Suprapubic skin (tissue), 4 donors: ENCODE measurements at regions not wholly inside any gene's neighbourhood (a gene's known extent, or its start where the extent isn't known, plus 50 kb on each side); places are given as distances from the start of the nearest gene placed in this dataset.
A peak's percentile ranks its signal among the peaks of the same experiment; 100 is the strongest.
"Not testable (repeated sequence)": the region's sequence is repeated elsewhere in the genome, so short reads cannot be mapped to it uniquely, and the experiment has no call there.

Source experiments
- DNase-seq, 2 donors: peaks; one replicate each; pipeline ENCODE4 v3.0.0-alpha.2; 2019; ENCODE audit warnings: low spot score in 2 of 2
- H3K27ac ChIP-seq: fragments of 200-600 bp; sonication (generic); one replicate; pipeline ENCODE4 v1.5.1; 2019
- H3K27me3 ChIP-seq: fragments of 200-600 bp; sonication (generic); one replicate; pipeline ENCODE4 v1.5.1; 2019
- H3K36me3 ChIP-seq: fragments of 200-600 bp; sonication (generic); one replicate; pipeline ENCODE4 v1.5.1; 2019
- H3K4me1 ChIP-seq: fragments of 200-600 bp; sonication (generic); one replicate; pipeline ENCODE4 v1.5.1; 2019
- H3K4me3 ChIP-seq: fragments of 200-600 bp; sonication (generic); one replicate; pipeline ENCODE4 v1.5.1; 2019; ENCODE audit warnings: mild to moderate bottlenecking
- H3K9me3 ChIP-seq: fragments of 200-600 bp; sonication (generic); one replicate; pipeline ENCODE4 v1.5.1; 2019
- EP300 ChIP-seq: sonication (generic); formaldehyde crosslinking; IDR thresholded peaks from one replicate; pipeline ENCODE4 v1.6.1; 2017; ENCODE audit warnings: antibody characterized with exemption
- POLR2A ChIP-seq, 2 donors: fragments of 450-650 bp; IDR thresholded peaks; one replicate each; pipeline ENCODE4 v1.6.1; 2017; ENCODE audit warnings: antibody characterized with exemption in 2 of 2, mild to moderate bottlenecking in 2 of 2, moderate library complexity in 2 of 2
- POLR2AphosphoS5 ChIP-seq, 3 donors: sonication (generic); formaldehyde crosslinking; IDR thresholded peaks; one replicate each; pipeline ENCODE4 v1.6.1; 2017; ENCODE audit warnings: antibody characterized with exemption in 3 of 3
- WGBS: methylation state at CpG from one replicate; pipeline ENCODE4 v1.1.5; 2018; 5-methylcytosine and 5-hydroxymethylcytosine counted together
- TF ChIP-seq, protein P1 (sequence below), 2 donors: fragments of 200-600 bp in 1 of 2; fragments of 450-650 bp in 1 of 2; sonication (generic) in 1 of 2; IDR thresholded peaks; one replicate each; pipeline ENCODE4 v1.5.1; 2016 to 2019; ENCODE audit warnings: antibody characterized with exemption in 2 of 2, mild to moderate bottlenecking in 1 of 2, moderate library complexity in 1 of 2

- no peak for DNase-seq
- Histone ChIP-seq H3K36me3 (no peaks in the 10 kb centered on the region), H3K4me1 (peaks cover 3% of the 10 kb centered on the region), H3K9me3 (no peaks in the 10 kb centered on the region), H3K27ac (no peak overlapping the region), H3K4me3 (no peak overlapping the region), H3K27me3 (no peaks in the 10 kb centered on the region)
- 85% methylated on average over 4 of the region's 4 CpGs for WGBS
- TF ChIP-seq POLR2A (IDR thresholded peaks at IDR 0.05), result no peak
These were observed 97.2 kb upstream of the METTL14 start for GRCh38 chr4:118587946-118588345.

DNA sequence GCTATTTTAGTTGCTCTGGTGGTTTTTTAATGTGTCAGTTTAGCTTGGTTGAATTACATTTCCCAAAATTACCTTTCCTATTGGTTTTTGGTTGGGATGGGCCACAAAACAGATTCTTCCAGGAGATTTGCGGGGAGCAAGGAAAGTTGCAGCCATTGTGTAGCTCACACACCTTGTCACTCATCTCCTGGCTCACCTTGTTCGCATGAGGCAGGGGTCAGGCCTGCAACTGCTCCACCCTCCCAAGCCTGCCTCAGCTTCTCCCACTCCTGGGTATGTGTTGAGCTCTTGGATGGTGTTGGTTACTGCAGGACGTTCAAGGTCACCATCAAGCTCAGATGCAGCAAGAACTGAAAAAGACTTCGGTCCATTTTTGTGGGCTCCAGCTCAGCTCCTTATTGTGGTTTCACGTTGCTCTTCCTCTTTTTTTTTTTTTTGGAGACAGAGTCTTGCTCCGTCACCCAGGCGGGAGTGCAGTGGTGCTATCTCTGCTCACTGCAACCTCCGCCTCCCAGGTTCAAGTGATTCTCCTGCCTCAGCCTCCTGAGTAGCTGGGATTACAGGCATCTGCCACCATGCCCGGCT is 95.6 kb upstream of the METTL14 start:
- Histone ChIP-seq H3K36me3 (no peaks in the 10 kb centered on the region), H3K27me3 (no peaks in the 10 kb centered on the region), H3K4me3 (no peak overlapping the region), H3K9me3 (no peaks in the 10 kb centered on the region), H3K4me1 (peaks cover 3% of the 10 kb centered on the region), H3K27ac (no peak overlapping the region)
- TF ChIP-seq POLR2A (IDR thresholded peaks at IDR 0.05) (no peak), EP300 (no peak), POLR2AphosphoS5 (IDR thresholded peaks at IDR 0.05) (no peak)
- TF ChIP-seq, protein P1, sequence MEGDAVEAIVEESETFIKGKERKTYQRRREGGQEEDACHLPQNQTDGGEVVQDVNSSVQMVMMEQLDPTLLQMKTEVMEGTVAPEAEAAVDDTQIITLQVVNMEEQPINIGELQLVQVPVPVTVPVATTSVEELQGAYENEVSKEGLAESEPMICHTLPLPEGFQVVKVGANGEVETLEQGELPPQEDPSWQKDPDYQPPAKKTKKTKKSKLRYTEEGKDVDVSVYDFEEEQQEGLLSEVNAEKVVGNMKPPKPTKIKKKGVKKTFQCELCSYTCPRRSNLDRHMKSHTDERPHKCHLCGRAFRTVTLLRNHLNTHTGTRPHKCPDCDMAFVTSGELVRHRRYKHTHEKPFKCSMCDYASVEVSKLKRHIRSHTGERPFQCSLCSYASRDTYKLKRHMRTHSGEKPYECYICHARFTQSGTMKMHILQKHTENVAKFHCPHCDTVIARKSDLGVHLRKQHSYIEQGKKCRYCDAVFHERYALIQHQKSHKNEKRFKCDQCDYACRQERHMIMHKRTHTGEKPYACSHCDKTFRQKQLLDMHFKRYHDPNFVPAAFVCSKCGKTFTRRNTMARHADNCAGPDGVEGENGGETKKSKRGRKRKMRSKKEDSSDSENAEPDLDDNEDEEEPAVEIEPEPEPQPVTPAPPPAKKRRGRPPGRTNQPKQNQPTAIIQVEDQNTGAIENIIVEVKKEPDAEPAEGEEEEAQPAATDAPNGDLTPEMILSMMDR (IDR thresholded peaks at IDR 0.05), result no peak
- DNase-seq, result no peak
- whole genome bisulfite sequencing, result 93% methylated on average over 9 of the region's 9 CpGs

DNA sequence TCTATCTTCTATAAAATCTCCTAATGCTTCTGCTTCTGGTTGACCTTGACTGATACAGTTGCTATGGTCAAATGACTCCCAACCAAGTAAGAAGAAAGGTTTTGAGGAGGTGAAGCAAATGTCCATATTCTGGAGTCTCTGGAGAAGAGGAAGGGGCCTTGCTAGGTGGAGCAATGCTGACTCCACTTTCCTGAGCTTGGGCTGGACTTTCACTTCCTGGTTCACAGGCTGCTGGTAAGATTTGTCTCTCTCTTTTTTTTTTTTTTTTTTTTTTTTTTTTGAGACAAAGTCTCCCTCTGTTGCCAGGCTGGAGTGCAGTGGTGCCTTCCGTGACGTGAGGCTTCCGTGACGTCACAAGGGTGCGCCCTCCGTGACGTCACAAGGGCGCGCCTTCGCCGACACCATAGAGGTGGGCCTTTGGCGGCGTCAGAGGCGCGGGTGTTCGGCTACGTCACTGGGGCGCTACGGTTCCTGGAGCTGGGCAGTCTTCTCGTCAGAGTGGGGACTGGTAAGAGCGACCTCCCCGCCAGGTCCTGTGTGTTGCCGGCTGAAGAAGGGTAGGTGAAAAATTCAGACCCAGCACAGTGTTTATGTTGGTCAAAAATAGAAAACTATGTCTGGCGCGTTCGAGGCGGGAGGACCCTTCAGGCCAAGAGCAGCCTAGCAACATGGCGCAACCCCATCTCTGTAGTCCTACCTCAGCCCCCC is 93.7 kb upstream of the METTL14 start:
- Histone ChIP-seq H3K27ac (peak overlapping the region; percentile 72), H3K4me3 (peak overlapping the region; percentile 50)
- DNase-seq, result peak; percentile 95
- not testable (repeated sequence) for H3K36me3 ChIP-seq, H3K27me3 ChIP-seq, H3K4me1 ChIP-seq, H3K9me3 ChIP-seq
- WGBS, result 0% methylated on average over 27 of the region's 28 CpGs
- TF ChIP-seq POLR2AphosphoS5 (IDR thresholded peaks at IDR 0.05), result peak; percentile 48 to 76 (median 71)
- TF ChIP-seq, protein P1 (IDR thresholded peaks at IDR 0.05), result peak in 1 of 2 donors; percentile 6
- TF ChIP-seq POLR2A (IDR thresholded peaks at IDR 0.05), result peak; percentile 62 to 77

DNA sequence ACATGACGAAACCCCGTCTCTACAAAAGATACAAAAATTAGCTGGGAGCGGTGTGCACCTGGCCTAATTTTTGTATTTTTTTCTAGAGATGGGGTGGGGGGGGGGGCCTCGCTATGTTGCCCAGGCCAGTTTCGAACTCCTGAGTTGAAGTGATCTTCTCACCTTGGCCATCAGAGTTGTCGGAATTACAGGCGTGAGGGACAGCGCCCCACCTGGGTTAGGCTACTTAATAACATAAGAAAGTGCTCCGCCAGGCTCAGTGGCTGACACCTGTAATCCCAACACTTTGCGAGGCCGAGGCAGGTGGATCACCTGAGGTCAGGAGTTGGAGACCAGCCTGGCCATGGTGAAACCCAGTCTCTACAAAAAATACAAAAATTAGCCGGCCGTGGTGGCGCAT is 92.9 kb upstream of the METTL14 start:
- not testable (repeated sequence) for H3K9me3 ChIP-seq, H3K36me3 ChIP-seq, DNase-seq, H3K4me1 ChIP-seq, H3K27me3 ChIP-seq, H3K27ac ChIP-seq
- H3K4me3 ChIP-seq, result peak overlapping the region; percentile 50
- 89% methylated on average over 14 of the region's 14 CpGs for WGBS

- H3K27me3 ChIP-seq, DNase-seq: not testable (repeated sequence)
- 76% methylated on average over 3 of the region's 3 CpGs for WGBS
These were observed 89.3 kb upstream of the METTL14 start for GRCh38 chr4:118595883-118596282.

DNA sequence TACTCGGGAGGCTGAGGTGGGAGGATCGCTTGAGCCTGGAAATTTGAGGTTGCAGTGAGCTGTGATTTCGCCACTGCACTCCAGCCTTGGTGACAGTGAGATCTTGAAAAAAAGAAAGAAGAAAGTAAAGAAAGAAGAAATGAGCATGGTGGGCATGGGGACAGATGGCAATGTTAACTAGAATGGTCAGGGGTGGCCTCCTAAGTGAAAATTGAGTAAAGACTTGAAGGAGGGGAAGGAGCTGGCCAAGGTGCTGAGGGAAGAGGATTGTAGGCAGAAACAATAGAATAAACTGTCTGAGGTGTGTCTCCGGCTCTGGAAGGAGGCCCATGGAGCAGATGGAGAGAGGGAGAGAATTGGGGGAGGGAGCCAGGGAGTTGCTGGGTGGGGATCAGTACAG is 60.1 kb upstream of the METTL14 start:
- H3K9me3 ChIP-seq, H3K27me3 ChIP-seq, H3K4me1 ChIP-seq, H3K27ac ChIP-seq, H3K36me3 ChIP-seq, DNase-seq, H3K4me3 ChIP-seq: not testable (repeated sequence)
- WGBS, result 87% methylated on average over 4 of the region's 4 CpGs

More at GRCh38 chr4:118595883-118596282, 89.3 kb upstream of the METTL14 start:
- not testable (repeated sequence) for H3K27ac ChIP-seq, H3K4me3 ChIP-seq, H3K9me3 ChIP-seq, H3K4me1 ChIP-seq
- H3K36me3 ChIP-seq, result peaks cover 10% of the 10 kb centered on the region

DNA sequence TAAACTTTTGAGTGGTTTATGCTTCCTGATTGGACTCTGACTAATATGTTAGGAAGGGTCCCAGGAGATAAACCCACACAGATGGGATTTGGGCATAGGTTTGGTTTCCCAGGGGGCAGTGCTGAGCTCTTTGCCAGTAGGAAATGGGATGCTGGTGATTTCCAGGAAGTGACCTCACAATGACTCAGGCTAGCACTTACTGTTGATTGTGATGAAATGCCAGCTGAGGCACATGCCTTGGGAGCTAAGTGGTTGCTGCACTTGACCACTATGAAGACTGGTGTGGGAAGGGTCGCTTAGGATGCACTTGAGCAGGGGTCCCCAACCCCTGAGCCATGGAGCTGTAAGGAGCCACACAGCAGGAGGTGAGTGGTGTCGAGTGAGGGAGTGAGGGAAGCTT is 55.5 kb upstream of the METTL14 start:
- not testable (repeated sequence) for H3K27ac ChIP-seq, H3K4me1 ChIP-seq, H3K27me3 ChIP-seq, H3K9me3 ChIP-seq, DNase-seq, H3K4me3 ChIP-seq
- H3K36me3 ChIP-seq, result peaks cover 16% of the 10 kb centered on the region
- 75% methylated on average over 2 of the region's 2 CpGs for WGBS

DNA sequence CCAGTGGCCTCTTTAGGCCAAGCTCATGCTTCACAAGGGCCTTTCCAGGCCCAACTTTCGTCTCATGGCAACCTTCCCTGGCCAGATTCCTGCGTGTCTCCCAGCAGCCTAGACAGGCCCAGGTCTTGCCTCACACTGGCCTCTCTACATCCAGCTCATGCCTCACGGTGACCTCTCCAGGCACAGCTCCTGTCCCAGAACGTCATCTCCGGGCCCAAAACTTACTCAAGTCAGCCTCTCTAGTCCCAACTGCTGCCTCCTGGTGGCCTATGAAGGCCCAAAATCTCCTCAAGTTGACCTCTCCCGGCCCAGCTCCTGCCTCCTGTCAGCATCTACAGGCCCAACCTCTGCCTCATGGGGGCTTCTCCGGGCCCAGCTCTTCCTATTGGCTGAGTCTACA is 54.3 kb upstream of the METTL14 start:
- H3K27me3 ChIP-seq, DNase-seq, H3K4me1 ChIP-seq, H3K4me3 ChIP-seq, H3K27ac ChIP-seq, H3K9me3 ChIP-seq: not testable (repeated sequence)
- 70% methylated on average over 2 of the region's 7 CpGs for WGBS
- peaks cover 16% of the 10 kb centered on the region for H3K36me3 ChIP-seq

DNA sequence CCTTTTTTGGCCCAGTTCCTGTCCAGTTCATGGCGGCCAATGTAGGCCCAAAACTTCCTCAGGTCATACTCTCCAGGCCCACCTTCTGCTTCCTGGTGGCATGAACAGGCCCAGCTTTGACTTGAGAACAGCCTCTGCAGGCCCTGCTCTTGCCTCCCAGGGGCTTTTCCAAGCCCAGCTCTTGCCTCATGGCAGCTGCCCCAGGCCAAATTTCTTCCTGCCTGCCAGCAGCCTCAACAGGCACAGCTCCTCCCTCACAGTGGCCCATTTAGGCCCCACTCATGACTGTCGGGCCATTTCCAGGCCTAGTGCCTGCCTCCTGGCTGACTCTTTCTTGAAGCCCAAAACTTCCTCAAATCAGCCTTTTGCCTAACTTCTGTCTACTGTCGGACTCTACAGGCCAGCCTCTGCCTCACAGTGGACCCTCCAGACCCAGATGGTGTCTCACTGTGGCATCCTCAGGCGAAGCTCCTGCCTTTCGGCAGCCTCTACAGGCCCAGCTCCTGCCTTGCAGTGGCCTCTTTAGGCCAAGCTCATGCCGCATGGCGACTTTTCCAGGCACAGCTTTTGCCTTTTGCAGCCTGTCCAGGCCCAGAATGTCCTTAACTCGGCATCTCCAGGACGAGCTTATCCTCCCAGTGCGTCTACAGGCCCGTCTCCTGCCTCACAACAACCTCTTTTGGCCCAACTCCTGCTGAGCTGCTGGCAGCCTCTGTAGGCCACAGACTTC is 53.7 kb upstream of the METTL14 start:
- not testable (repeated sequence) for H3K27me3 ChIP-seq, DNase-seq, H3K27ac ChIP-seq, H3K4me3 ChIP-seq, H3K4me1 ChIP-seq, H3K9me3 ChIP-seq
- WGBS, result 92% methylated on average over 11 of the region's 11 CpGs
- H3K36me3 ChIP-seq, result peaks cover 16% of the 10 kb centered on the region

DNA sequence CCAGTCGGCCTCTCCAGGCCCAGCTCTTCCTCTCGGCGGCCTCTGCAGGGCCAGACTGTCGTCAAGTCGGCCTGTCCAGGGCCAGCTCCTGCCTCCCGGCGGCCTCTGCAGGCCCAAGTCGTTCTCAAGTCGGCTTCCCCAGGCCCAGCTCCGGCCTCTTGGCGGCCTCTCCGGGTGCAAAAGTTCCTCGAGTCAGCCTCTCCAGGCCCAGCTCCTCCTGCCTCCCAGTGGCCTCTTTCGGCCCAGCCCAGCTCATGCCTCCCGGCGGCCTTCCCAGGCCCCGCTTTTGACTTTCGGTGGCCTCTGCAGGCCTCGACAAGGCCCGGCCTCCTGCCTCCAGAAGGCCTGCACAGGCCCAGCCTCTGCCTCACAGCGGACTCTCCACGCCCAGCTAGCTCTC is 51.7 kb upstream of the METTL14 start:
- 96% methylated on average over 20 of the region's 22 CpGs for WGBS
- not testable (repeated sequence) for H3K27ac ChIP-seq, H3K4me3 ChIP-seq, H3K27me3 ChIP-seq, H3K9me3 ChIP-seq, DNase-seq, H3K4me1 ChIP-seq
- peaks cover 16% of the 10 kb centered on the region for H3K36me3 ChIP-seq

DNA sequence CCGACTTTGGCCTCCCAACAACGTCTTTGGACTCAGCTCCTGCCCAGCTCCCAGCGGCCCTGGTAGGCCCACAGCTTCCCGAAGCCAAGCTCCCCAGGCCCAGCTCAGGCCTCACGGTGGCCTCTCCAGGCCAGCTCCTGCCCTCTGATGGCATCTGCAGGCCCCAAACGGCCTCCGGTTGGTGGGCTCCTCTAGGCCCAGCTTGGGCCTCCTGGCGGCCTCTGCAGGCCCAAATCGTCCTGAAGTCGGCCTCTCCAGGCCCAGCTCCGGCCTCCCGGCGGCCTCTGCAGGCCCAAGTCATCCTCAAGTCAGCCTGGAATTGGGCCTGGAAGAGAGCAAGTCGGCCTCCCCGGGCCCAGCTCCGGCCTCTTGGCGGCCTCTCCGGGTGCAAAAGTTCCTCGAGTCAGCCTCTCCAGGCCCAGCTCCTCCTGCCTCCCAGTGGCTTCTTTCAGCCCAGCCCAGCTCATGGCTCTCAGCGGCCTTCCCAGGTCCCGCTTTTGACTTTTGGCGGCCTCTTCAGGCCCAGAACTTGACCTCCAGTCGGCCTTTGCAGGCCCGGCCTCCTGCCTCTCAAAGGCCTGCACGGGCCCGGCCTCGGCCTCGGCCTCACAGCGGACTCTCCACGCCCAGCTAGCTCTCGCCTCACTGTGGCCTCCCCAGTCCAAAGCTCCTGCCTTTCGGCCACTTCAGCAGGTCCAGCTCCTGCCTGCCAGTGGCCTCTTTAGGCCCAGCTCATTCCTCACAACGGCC is 50.9 kb upstream of the METTL14 start:
- not testable (repeated sequence) for H3K27me3 ChIP-seq, H3K4me1 ChIP-seq, H3K9me3 ChIP-seq, DNase-seq, H3K4me3 ChIP-seq, H3K27ac ChIP-seq
- H3K36me3 ChIP-seq, result peaks cover 16% of the 10 kb centered on the region
- WGBS, result 95% methylated on average over 22 of the region's 33 CpGs
